ENCODE measurements at regions not wholly inside any gene's neighbourhood (a gene's known extent, or its start where the extent isn't known, plus 50 kb on each side); places are given as distances from the start of the nearest gene placed in this dataset.
"Not testable (repeated sequence)": the region's sequence is repeated elsewhere in the genome, so short reads cannot be mapped to it uniquely, and the experiment has no call there.

- H3K9me2 ChIP-seq (ENCODE audit: insufficient read depth); CTCF ChIA-PET; H3K4me2 ChIP-seq; H3K36me3 ChIP-seq (ENCODE audit: low read depth); H3K4me1 ChIP-seq (replicated peaks; ENCODE audit: insufficient read depth); intact Hi-C loops (cut with micrococcal nuclease; ENCODE audit: unreplicated experiment); BruUV-seq (replicated peaks); DNase-seq; H2AFZ ChIP-seq; H3K27me3 ChIP-seq (ENCODE audit: insufficient read depth, low read depth); H3K27ac ChIP-seq; POLR2A ChIA-PET (ENCODE audit: unreplicated experiment); H3K4me3 ChIP-seq; H3K79me2 ChIP-seq (ENCODE audit: low read depth); H3K9me3 ChIP-seq (ENCODE audit: insufficient read depth, low read depth); H3F3A ChIP-seq (ENCODE audit: insufficient read depth, low read depth); H4K20me1 ChIP-seq (ENCODE audit: insufficient read depth): not testable (repeated sequence)
Observed at GRCh38 chr2:37735524-37735910, 64.1 kb upstream of the CDC42EP3 start.

- H3K27ac ChIP-seq: no peak overlapping the region
- no peak overlapping the region for H2AFZ ChIP-seq
- no peaks in the 10 kb centered on the region for H3K79me2 ChIP-seq (ENCODE audit: low read depth)
- H3K9me3 ChIP-seq (ENCODE audit: insufficient read depth, low read depth): no peaks in the 10 kb centered on the region
- H3K9me2 ChIP-seq (ENCODE audit: insufficient read depth): no peaks in the 10 kb centered on the region
- H3K27me3 ChIP-seq (ENCODE audit: insufficient read depth, low read depth): no peaks in the 10 kb centered on the region
- no peaks in the 10 kb centered on the region for H4K20me1 ChIP-seq (ENCODE audit: insufficient read depth)
- no peaks in the 10 kb centered on the region for H3F3A ChIP-seq (ENCODE audit: insufficient read depth, low read depth)
- intact Hi-C loops (cut with micrococcal nuclease; ENCODE audit: unreplicated experiment): no loop called here
- POLR2A ChIA-PET (ENCODE audit: unreplicated experiment): no interaction called here
- no peak for DNase-seq
- no peaks in the 10 kb centered on the region for H3K36me3 ChIP-seq (ENCODE audit: low read depth)
- no peak overlapping the region for H3K4me2 ChIP-seq
- H3K4me1 ChIP-seq (replicated peaks; ENCODE audit: insufficient read depth): peaks cover 7% of the 10 kb centered on the region; the same call in 1 of the 2 replicates
- no peak overlapping the region for H3K4me3 ChIP-seq
- TF ChIP-seq EZH2 (IDR thresholded peaks at IDR 0.05; ENCODE audit: low read depth) (no peak), CTCF (conservative IDR thresholded peaks at IDR 0.05) (no peak)
- no TSS peak for BruUV-seq (replicated peaks)
- CTCF ChIA-PET: no interaction called here
Observed at GRCh38 chr2:37737507-37737906, 66.1 kb upstream of the CDC42EP3 start.

- Histone ChIP-seq H3K36me3 (ENCODE audit: low read depth) (no peaks in the 10 kb centered on the region), H3K4me1 (replicated peaks; ENCODE audit: insufficient read depth) (peaks cover 7% of the 10 kb centered on the region; the same call in 1 of the 2 replicates), H2AFZ (no peak overlapping the region), H3K27ac (no peak overlapping the region), H3K4me3 (no peak overlapping the region), H3K9me3 (ENCODE audit: insufficient read depth, low read depth) (no peaks in the 10 kb centered on the region), H3F3A (ENCODE audit: insufficient read depth, low read depth) (no peaks in the 10 kb centered on the region), H3K79me2 (ENCODE audit: low read depth) (no peaks in the 10 kb centered on the region), H4K20me1 (ENCODE audit: insufficient read depth) (no peaks in the 10 kb centered on the region), H3K9me2 (ENCODE audit: insufficient read depth) (no peaks in the 10 kb centered on the region), H3K27me3 (ENCODE audit: insufficient read depth, low read depth) (no peaks in the 10 kb centered on the region), H3K4me2 (no peak overlapping the region)
- intact Hi-C loops (cut with micrococcal nuclease; ENCODE audit: unreplicated experiment): no loop called here
- peak; percentile 8 to 51 for DNase-seq
- CTCF ChIA-PET: no interaction called here
- POLR2A ChIA-PET (ENCODE audit: unreplicated experiment): no interaction called here
- BruUV-seq (replicated peaks): no TSS peak
- no peak for TF ChIP-seq EZH2 (IDR thresholded peaks at IDR 0.05; ENCODE audit: low read depth)
- no peak for TF ChIP-seq CTCF (conservative IDR thresholded peaks at IDR 0.05)
Observed at GRCh38 chr2:37738266-37738885, 66.9 kb upstream of the CDC42EP3 start.

GRCh38 chr2:37739153-37739552, 67.7 kb upstream of the CDC42EP3 start:
- no peaks in the 10 kb centered on the region for H3K9me2 ChIP-seq (ENCODE audit: insufficient read depth)
- H3K4me3 ChIP-seq: no peak overlapping the region
- H3K4me2 ChIP-seq: no peak overlapping the region
- CTCF ChIA-PET: interaction anchor here (0.6 kb wide), 1 partner anchor 325 kb away, joined by 4 read pairs; no protein-coding TSS in a partner anchor
- TF ChIP-seq EZH2 (IDR thresholded peaks at IDR 0.05; ENCODE audit: low read depth) (no peak), CTCF (conservative IDR thresholded peaks at IDR 0.05) (no peak)
- no peaks in the 10 kb centered on the region for H3F3A ChIP-seq (ENCODE audit: insufficient read depth, low read depth)
- POLR2A ChIA-PET (ENCODE audit: unreplicated experiment): interaction anchor here (0.6 kb wide), 1 partner anchor 360 kb away, joined by 3 read pairs; no protein-coding TSS in a partner anchor
- intact Hi-C loops (cut with micrococcal nuclease; ENCODE audit: unreplicated experiment): no loop called here
- H3K27ac ChIP-seq: no peak overlapping the region
- peaks cover 7% of the 10 kb centered on the region; the same call in 1 of the 2 replicates for H3K4me1 ChIP-seq (replicated peaks; ENCODE audit: insufficient read depth)
- no peaks in the 10 kb centered on the region for H3K79me2 ChIP-seq (ENCODE audit: low read depth)
- no peaks in the 10 kb centered on the region for H3K9me3 ChIP-seq (ENCODE audit: insufficient read depth, low read depth)
- no peaks in the 10 kb centered on the region for H3K27me3 ChIP-seq (ENCODE audit: insufficient read depth, low read depth)
- BruUV-seq (replicated peaks): no TSS peak
- no peak overlapping the region for H2AFZ ChIP-seq
- H4K20me1 ChIP-seq (ENCODE audit: insufficient read depth): no peaks in the 10 kb centered on the region
- no peaks in the 10 kb centered on the region for H3K36me3 ChIP-seq (ENCODE audit: low read depth)
- DNase-seq: no peak
